HepG2 (cell line): ENCODE measurements at regions not wholly inside any gene's neighbourhood (a gene's known extent, or its start where the extent isn't known, plus 50 kb on each side); places are given as distances from the start of the nearest gene placed in this dataset.

Source experiments
- ZNF143 ChIP-seq: sonication (generic); formaldehyde crosslinking; IDR thresholded peaks from 2 replicates; pipeline ENCODE4 v1.4.0; 2020; ENCODE audit warnings: missing genetic modification reagents
- TF ChIP-seq, protein P1 (sequence below): IDR thresholded peaks from 2 replicates; pipeline ENCODE4 v1.6.1; 2016; ENCODE audit warnings: control low read depth
- TF ChIP-seq, protein P2 (sequence below): IDR thresholded peaks from 2 replicates; pipeline ENCODE4 v1.4.0; 2020; ENCODE audit warnings: mild to moderate bottlenecking, missing genetic modification reagents
- TF ChIP-seq, protein P3 (sequence below): sonication (generic); formaldehyde crosslinking; IDR thresholded peaks from 2 replicates; pipeline ENCODE4 v1.8.1; 2023; ENCODE audit warnings: mild to moderate bottlenecking, missing genetic modification reagents
- TF ChIP-seq, protein P4 (sequence below): sonication (generic); formaldehyde crosslinking; conservative IDR thresholded peaks from 2 replicates; pipeline ENCODE4 v1.8.0; 2022; ENCODE audit warnings: mild to moderate bottlenecking, moderate library complexity, missing genetic modification reagents

DNA sequence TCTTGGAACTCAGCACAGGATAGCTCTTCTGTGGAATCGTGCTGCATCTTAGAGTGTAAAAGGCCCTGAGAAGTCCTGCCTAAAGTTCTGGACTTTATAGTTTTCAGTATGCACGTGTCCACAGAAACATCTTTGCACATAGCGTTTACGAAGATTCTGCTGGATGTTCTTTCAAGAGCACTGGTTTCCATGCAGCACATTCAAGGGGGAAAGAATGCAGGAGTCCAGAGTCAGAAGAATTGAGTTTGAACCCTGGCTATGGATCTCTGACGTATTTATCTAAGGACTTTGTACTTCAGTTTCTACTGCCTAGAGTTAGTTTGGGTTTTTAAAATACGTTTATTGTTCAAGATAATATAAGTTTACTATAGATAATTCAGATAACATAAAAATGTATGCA is 282.8 kb upstream of the ZMIZ1 start (continued):
- TF ChIP-seq, protein P1, sequence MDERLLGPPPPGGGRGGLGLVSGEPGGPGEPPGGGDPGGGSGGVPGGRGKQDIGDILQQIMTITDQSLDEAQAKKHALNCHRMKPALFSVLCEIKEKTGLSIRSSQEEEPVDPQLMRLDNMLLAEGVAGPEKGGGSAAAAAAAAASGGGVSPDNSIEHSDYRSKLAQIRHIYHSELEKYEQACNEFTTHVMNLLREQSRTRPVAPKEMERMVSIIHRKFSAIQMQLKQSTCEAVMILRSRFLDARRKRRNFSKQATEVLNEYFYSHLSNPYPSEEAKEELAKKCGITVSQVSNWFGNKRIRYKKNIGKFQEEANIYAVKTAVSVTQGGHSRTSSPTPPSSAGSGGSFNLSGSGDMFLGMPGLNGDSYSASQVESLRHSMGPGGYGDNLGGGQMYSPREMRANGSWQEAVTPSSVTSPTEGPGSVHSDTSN, result no peak
- TF ChIP-seq, protein P2, sequence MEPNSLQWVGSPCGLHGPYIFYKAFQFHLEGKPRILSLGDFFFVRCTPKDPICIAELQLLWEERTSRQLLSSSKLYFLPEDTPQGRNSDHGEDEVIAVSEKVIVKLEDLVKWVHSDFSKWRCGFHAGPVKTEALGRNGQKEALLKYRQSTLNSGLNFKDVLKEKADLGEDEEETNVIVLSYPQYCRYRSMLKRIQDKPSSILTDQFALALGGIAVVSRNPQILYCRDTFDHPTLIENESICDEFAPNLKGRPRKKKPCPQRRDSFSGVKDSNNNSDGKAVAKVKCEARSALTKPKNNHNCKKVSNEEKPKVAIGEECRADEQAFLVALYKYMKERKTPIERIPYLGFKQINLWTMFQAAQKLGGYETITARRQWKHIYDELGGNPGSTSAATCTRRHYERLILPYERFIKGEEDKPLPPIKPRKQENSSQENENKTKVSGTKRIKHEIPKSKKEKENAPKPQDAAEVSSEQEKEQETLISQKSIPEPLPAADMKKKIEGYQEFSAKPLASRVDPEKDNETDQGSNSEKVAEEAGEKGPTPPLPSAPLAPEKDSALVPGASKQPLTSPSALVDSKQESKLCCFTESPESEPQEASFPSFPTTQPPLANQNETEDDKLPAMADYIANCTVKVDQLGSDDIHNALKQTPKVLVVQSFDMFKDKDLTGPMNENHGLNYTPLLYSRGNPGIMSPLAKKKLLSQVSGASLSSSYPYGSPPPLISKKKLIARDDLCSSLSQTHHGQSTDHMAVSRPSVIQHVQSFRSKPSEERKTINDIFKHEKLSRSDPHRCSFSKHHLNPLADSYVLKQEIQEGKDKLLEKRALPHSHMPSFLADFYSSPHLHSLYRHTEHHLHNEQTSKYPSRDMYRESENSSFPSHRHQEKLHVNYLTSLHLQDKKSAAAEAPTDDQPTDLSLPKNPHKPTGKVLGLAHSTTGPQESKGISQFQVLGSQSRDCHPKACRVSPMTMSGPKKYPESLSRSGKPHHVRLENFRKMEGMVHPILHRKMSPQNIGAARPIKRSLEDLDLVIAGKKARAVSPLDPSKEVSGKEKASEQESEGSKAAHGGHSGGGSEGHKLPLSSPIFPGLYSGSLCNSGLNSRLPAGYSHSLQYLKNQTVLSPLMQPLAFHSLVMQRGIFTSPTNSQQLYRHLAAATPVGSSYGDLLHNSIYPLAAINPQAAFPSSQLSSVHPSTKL (CRISPR knock-in tag), result no peak
- no peak for TF ChIP-seq ZNF143 (CRISPR knock-in tag)
- TF ChIP-seq, protein P3, sequence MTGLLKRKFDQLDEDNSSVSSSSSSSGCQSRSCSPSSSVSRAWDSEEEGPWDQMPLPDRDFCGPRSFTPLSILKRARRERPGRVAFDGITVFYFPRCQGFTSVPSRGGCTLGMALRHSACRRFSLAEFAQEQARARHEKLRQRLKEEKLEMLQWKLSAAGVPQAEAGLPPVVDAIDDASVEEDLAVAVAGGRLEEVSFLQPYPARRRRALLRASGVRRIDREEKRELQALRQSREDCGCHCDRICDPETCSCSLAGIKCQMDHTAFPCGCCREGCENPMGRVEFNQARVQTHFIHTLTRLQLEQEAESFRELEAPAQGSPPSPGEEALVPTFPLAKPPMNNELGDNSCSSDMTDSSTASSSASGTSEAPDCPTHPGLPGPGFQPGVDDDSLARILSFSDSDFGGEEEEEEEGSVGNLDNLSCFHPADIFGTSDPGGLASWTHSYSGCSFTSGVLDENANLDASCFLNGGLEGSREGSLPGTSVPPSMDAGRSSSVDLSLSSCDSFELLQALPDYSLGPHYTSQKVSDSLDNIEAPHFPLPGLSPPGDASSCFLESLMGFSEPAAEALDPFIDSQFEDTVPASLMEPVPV (CRISPR knock-in tag), result no peak
- TF ChIP-seq, protein P4, sequence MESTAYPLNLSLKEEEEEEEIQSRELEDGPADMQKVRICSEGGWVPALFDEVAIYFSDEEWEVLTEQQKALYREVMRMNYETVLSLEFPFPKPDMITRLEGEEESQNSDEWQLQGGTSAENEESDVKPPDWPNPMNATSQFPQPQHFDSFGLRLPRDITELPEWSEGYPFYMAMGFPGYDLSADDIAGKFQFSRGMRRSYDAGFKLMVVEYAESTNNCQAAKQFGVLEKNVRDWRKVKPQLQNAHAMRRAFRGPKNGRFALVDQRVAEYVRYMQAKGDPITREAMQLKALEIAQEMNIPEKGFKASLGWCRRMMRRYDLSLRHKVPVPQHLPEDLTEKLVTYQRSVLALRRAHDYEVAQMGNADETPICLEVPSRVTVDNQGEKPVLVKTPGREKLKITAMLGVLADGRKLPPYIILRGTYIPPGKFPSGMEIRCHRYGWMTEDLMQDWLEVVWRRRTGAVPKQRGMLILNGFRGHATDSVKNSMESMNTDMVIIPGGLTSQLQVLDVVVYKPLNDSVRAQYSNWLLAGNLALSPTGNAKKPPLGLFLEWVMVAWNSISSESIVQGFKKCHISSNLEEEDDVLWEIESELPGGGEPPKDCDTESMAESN (CRISPR knock-in tag), result no peak
